BJ (cell line): ENCODE measurements at regions not wholly inside any gene's neighbourhood (a gene's known extent, or its start where the extent isn't known, plus 50 kb on each side); places are given as distances from the start of the nearest gene placed in this dataset.

Experiments used
- CTCF ChIA-PET: fragments of 350-600 bp; formaldehyde crosslinking; extraction: SDS; loops from one replicate; lab custom pipeline; 2021; ENCODE audit warnings: antibody characterized with exemption, inconsistent platforms; lab: Yijun Ruan, JAX
- POLR2A ChIA-PET: fragments of 300-600 bp; sonication (Branson Sonifier 250); formaldehyde crosslinking; extraction: SDS; loops from one replicate; lab custom pipeline; 2021; ENCODE audit warnings: antibody characterized with exemption; lab: Charles Lee
- DNase-seq: peaks from one replicate; pipeline ENCODE4 v3.0.0-alpha.2; 2011; ENCODE audit warnings: low read depth
- H3K27me3 ChIP-seq: 2 replicates; pipeline ENCODE4 v1.6.0; 2011; ENCODE audit warnings: low read length; ENCODE audit not compliant: control insufficient read depth, insufficient read depth
- H3K36me3 ChIP-seq: 2 replicates; pipeline ENCODE4 v1.5.1; 2011; ENCODE audit warnings: low read length; ENCODE audit not compliant: control insufficient read depth, insufficient read depth
- H3K4me3 ChIP-seq: 2 replicates; pipeline ENCODE4 v1.5.1; 2011; ENCODE audit warnings: low read depth, mild to moderate bottlenecking, control low read depth, low read length
- CTCF ChIP-seq: IDR thresholded peaks from 2 replicates; pipeline ENCODE4 v1.5.1; 2011; ENCODE audit warnings: low read depth, mild to moderate bottlenecking, control low read depth, inconsistent platforms, low read length, moderate library complexity; ENCODE audit not compliant: insufficient read depth

GRCh38 chr2:234773764-234774409 lies 177.9 kb upstream of the SH3BP4 start:
- POLR2A ChIA-PET = no interaction called here
- no peak for TF ChIP-seq CTCF
- CTCF ChIA-PET = no interaction called here
- no peak for DNase-seq
- H3K27me3 ChIP-seq = no peaks in the 10 kb centered on the region
- no peaks in the 10 kb centered on the region for H3K36me3 ChIP-seq
- H3K4me3 ChIP-seq = no peak overlapping the region

GRCh38 chr2:234773129-234773528 lies 178.7 kb upstream of the SH3BP4 start:
- no peak for DNase-seq
- ChIA-PET POLR2A (no interaction called here), CTCF (no interaction called here)
- Histone ChIP-seq H3K4me3 (no peak overlapping the region), H3K27me3 (no peaks in the 10 kb centered on the region), H3K36me3 (no peaks in the 10 kb centered on the region)
- no peak for TF ChIP-seq CTCF

GRCh38 chr2:234772733-234773060 lies 179.1 kb upstream of the SH3BP4 start:
- ChIA-PET POLR2A (no interaction called here), CTCF (no interaction called here)
- no peaks in the 10 kb centered on the region for H3K27me3 ChIP-seq
- H3K36me3 ChIP-seq = no peaks in the 10 kb centered on the region
- no peak for DNase-seq
- no peak overlapping the region for H3K4me3 ChIP-seq
- no peak for TF ChIP-seq CTCF

GRCh38 chr2:234771980-234772732 lies 179.7 kb upstream of the SH3BP4 start:
- POLR2A ChIA-PET = no interaction called here
- H3K27me3 ChIP-seq = no peaks in the 10 kb centered on the region
- DNase-seq = no peak

More at GRCh38 chr2:234771980-234772732, 179.7 kb upstream of the SH3BP4 start:
- CTCF ChIA-PET = no interaction called here
- TF ChIP-seq CTCF = no peak
- H3K4me3 ChIP-seq = no peak overlapping the region
- no peaks in the 10 kb centered on the region for H3K36me3 ChIP-seq
